CD4-positive, alpha-beta T cell (primary cell): ENCODE measurements at regions not wholly inside any gene's neighbourhood (a gene's known extent, or its start where the extent isn't known, plus 50 kb on each side); places are given as distances from the start of the nearest gene placed in this dataset.

Source experiments
- ATAC-seq: fragments of 200-7000 bp; cut with Tn5 transposase; one replicate; pipeline ENCODE4 v1.10.0; 2022; ENCODE audit warnings: mild to moderate bottlenecking; ENCODE audit not compliant: poor library complexity
- CTCF ChIA-PET: fragments of 350-600 bp; sonication (Branson Sonifier 250); formaldehyde crosslinking; loops from one replicate; lab custom pipeline; 2021; ENCODE audit warnings: antibody characterized with exemption, inconsistent platforms; lab: Charles Lee
- POLR2A ChIA-PET: fragments of 350-600 bp; sonication (Branson Sonifier 250); formaldehyde crosslinking; loops from one replicate; lab custom pipeline; 2021; ENCODE audit warnings: antibody characterized with exemption, inconsistent platforms; lab: Charles Lee
- DNase-seq, 14 experiments: peaks; one replicate each; pipeline ENCODE4 v3.0.0-alpha.2; 2013 to 2020; ENCODE audit warnings: mixed read lengths in 2 of 14
- H3K27ac ChIP-seq, 2 donors: one replicate each; pipeline versions ENCODE4 v1.5.1 to v1.7.0; 2013; ENCODE audit warnings: low read length in 2 of 2, low read depth in 1 of 2, mild to moderate bottlenecking in 1 of 2
- H3K27me3 ChIP-seq, 2 experiments: 1 replicate in 1 of 2; 2 replicates in 1 of 2; pipeline versions ENCODE4 v1.6.1 to v1.7.0; 2013; ENCODE audit warnings: low read length in 2 of 2, control low read depth in 1 of 2, mild to moderate bottlenecking in 1 of 2, moderate library complexity in 1 of 2; ENCODE audit not compliant: insufficient read depth in 2 of 2, control insufficient read depth in 1 of 2
- H3K36me3 ChIP-seq: one replicate; pipeline ENCODE4 v1.6.1; 2013; ENCODE audit warnings: low read length, control low read depth; ENCODE audit not compliant: insufficient read depth
- H3K4me1 ChIP-seq: one replicate; pipeline ENCODE4 v1.6.1; 2013; ENCODE audit warnings: low read length, control low read depth; ENCODE audit not compliant: insufficient read depth
- H3K4me3 ChIP-seq: one replicate; pipeline ENCODE4 v1.5.1; 2013; ENCODE audit warnings: mild to moderate bottlenecking, low read length, moderate library complexity
- H3K9me3 ChIP-seq, 2 experiments: 1 replicate in 1 of 2; 2 replicates in 1 of 2; pipeline versions ENCODE4 v1.6.1 to v1.7.0; 2013; ENCODE audit warnings: low read length in 2 of 2, mild to moderate bottlenecking in 2 of 2, control low read depth in 1 of 2, moderate library complexity in 1 of 2; ENCODE audit not compliant: control insufficient read depth in 1 of 2, insufficient read depth in 1 of 2
- H3K27ac Mint-ChIP-seq: one replicate; pipeline ENCODE4 v1.8.0; 2020; ENCODE audit warnings: mixed read lengths
- H3K27me3 Mint-ChIP-seq: one replicate; pipeline ENCODE4 v1.8.0; 2021; ENCODE audit warnings: mixed read lengths
- H3K36me3 Mint-ChIP-seq: one replicate; pipeline ENCODE4 v1.8.0; 2021; ENCODE audit warnings: low read depth, mixed read lengths
- H3K4me1 Mint-ChIP-seq: one replicate; pipeline ENCODE4 v1.8.0; 2021; ENCODE audit warnings: low read depth, mixed read lengths
- H3K4me3 Mint-ChIP-seq: one replicate; pipeline ENCODE4 v1.8.0; 2020; ENCODE audit warnings: mild to moderate bottlenecking, mixed read lengths
- H3K9me3 Mint-ChIP-seq: one replicate; pipeline ENCODE4 v1.8.0; 2020; ENCODE audit warnings: mixed read lengths
- intact Hi-C, 2 experiments: fragments of 100-400 bp; cut with DNase I in 1 of 2; cut with micrococcal nuclease in 1 of 2; formaldehyde crosslinking; loops; one replicate each; pipeline versions ENCODE4 v1.15.1 to v1.9.0; 2023 to 2025; cut with DNase I, micrococcal nuclease
- TF ChIP-seq, protein P1 (sequence below): fragments of 200-600 bp; IDR thresholded peaks from one replicate; pipeline ENCODE4 v1.8.0; 2022; ENCODE audit warnings: antibody characterized with exemption, mild to moderate bottlenecking

DNA sequence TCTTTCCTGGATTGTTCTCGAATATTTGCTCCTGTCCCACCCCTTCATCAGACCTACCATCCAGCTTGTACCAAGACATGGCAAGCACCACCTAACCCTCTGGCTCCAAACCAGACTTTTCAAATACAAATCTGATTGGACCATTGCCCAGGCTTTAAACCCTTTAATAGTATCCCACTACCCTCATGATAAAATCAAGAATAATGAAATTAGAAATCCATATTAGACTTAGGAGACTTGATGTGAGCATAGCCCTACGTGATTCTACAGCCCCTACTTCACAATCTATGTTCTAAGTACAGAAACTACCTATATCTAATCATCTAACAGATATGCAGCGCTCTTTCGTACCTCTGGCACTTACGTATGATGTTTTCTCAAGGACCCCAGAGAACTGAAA lies 375.2 kb upstream of the CPEB2 start:
- Histone ChIP-seq H3K4me1 (no peaks in the 10 kb centered on the region), H3K27ac (no peak overlapping the region), H3K4me3 (no peak overlapping the region), H3K27me3 (no peaks in the 10 kb centered on the region), H3K36me3 (no peaks in the 10 kb centered on the region), H3K9me3 (no peaks in the 10 kb centered on the region)
- intact Hi-C loops, result no loop called here
- no peak overlapping the region for H3K4me3 Mint-ChIP-seq
- ATAC-seq (no peak), DNase-seq (no peak)
- TF ChIP-seq, protein P1, sequence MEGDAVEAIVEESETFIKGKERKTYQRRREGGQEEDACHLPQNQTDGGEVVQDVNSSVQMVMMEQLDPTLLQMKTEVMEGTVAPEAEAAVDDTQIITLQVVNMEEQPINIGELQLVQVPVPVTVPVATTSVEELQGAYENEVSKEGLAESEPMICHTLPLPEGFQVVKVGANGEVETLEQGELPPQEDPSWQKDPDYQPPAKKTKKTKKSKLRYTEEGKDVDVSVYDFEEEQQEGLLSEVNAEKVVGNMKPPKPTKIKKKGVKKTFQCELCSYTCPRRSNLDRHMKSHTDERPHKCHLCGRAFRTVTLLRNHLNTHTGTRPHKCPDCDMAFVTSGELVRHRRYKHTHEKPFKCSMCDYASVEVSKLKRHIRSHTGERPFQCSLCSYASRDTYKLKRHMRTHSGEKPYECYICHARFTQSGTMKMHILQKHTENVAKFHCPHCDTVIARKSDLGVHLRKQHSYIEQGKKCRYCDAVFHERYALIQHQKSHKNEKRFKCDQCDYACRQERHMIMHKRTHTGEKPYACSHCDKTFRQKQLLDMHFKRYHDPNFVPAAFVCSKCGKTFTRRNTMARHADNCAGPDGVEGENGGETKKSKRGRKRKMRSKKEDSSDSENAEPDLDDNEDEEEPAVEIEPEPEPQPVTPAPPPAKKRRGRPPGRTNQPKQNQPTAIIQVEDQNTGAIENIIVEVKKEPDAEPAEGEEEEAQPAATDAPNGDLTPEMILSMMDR, result no peak
- no peak overlapping the region for H3K27ac Mint-ChIP-seq
- ChIA-PET CTCF (no interaction called here), POLR2A (no interaction called here)
- peaks cover 2% of the 10 kb centered on the region for H3K9me3 Mint-ChIP-seq
- no peaks in the 10 kb centered on the region for H3K4me1 Mint-ChIP-seq
- no peaks in the 10 kb centered on the region for H3K36me3 Mint-ChIP-seq
- H3K27me3 Mint-ChIP-seq, result no peaks in the 10 kb centered on the region

DNA sequence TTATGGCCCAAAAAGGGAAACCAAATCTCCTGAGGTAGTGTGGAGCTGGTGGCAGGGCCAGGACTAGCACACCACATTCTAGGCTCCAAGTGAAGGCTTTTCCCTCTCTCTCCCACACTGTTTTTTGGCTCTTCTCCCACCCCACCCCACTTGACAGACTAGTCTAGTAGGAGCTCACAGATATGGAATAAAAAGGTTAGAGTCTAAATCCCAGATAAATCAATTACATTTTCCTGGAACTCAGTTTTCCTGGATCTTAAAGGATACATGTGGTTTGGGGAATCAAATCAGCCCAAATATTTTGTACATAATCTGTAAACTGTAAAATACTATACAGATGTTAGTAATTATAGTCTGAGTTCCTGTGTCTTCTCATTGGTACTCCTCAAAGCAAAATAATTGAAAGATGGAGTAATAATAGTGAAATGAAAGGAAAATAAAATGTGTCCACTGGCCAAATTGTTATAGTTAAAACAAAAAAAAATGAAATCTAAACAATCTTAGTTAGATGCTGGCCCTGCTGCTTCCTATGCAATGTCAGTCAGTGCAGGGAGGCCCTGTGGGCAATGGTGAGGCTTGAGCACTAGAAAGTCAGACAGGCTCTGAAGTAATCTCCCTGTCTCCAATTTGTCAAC lies 370.4 kb upstream of the CPEB2 start:
- no peaks in the 10 kb centered on the region for H3K27me3 Mint-ChIP-seq
- H3K36me3 ChIP-seq, result no peaks in the 10 kb centered on the region
- no peak overlapping the region for H3K4me3 ChIP-seq
- no peak overlapping the region for H3K27ac Mint-ChIP-seq
- POLR2A ChIA-PET, result no interaction called here
- H3K9me3 Mint-ChIP-seq, result no peaks in the 10 kb centered on the region
- H3K4me1 ChIP-seq, result no peaks in the 10 kb centered on the region
- no peaks in the 10 kb centered on the region for H3K4me1 Mint-ChIP-seq
- H3K4me3 Mint-ChIP-seq, result no peak overlapping the region
- ATAC-seq (no peak), DNase-seq (no peak)
- no peaks in the 10 kb centered on the region for H3K9me3 ChIP-seq
- CTCF ChIA-PET, result no interaction called here
- peaks cover 0 to under 1% of the 10 kb centered on the region in 2 experiments for H3K27me3 ChIP-seq
- H3K36me3 Mint-ChIP-seq, result no peaks in the 10 kb centered on the region
- TF ChIP-seq, protein P1, result no peak
- no peak overlapping the region for H3K27ac ChIP-seq
- intact Hi-C loops, result no loop called here

DNA sequence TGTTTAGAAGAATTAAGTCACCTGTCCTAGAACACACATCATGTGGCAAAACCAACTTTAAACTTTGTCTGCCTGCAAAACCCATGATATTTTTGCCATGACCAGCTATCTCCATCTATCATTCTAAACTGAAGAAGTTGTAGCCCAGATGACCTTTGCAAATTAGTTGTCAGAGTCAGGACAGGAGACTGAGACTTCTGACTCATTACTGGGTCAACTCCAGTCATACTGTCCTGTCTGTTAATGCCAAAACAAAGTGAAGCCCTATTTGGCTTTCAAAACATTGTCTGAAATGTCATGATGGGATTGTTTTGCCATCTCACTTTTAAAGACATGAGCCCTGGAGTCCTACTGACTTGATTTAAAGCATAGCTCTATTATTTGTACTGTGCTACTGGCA lies 365.7 kb upstream of the CPEB2 start:
- POLR2A ChIA-PET, result no interaction called here
- CTCF ChIA-PET, result no interaction called here
- intact Hi-C loops, result no loop called here
- H3K4me3 Mint-ChIP-seq, result no peak overlapping the region
- no peaks in the 10 kb centered on the region for H3K4me1 ChIP-seq
- H3K27ac Mint-ChIP-seq, result no peak overlapping the region
- H3K27me3 ChIP-seq, result peaks cover 0 to 3% of the 10 kb centered on the region in 2 experiments
- ATAC-seq (no peak), DNase-seq (no peak)
- no peaks in the 10 kb centered on the region for H3K36me3 ChIP-seq
- TF ChIP-seq, protein P1, result no peak
- H3K4me3 ChIP-seq, result no peak overlapping the region
- no peak overlapping the region for H3K27ac ChIP-seq
- H3K9me3 ChIP-seq, result no peaks in the 10 kb centered on the region
- H3K36me3 Mint-ChIP-seq, result no peaks in the 10 kb centered on the region
- peaks cover 7% of the 10 kb centered on the region for H3K27me3 Mint-ChIP-seq
- no peaks in the 10 kb centered on the region for H3K4me1 Mint-ChIP-seq
- no peaks in the 10 kb centered on the region for H3K9me3 Mint-ChIP-seq
